DND-41 (cell line): ENCODE measurements at regions not wholly inside any gene's neighbourhood (a gene's known extent, or its start where the extent isn't known, plus 50 kb on each side); places are given as distances from the start of the nearest gene placed in this dataset.

Experiments
- ATAC-seq: fragments of 200-7000 bp; cut with Tn5 transposase; 3 replicates; pipeline ENCODE4 v1.9.1; 2021; ENCODE audit warnings: low read depth; ENCODE audit not compliant: insufficient read depth
- DNase-seq: peaks from one replicate; pipeline ENCODE4 v3.0.0-alpha.2; 2020
- H2AFZ ChIP-seq: 2 replicates; pipeline ENCODE4 v1.6.0; 2012; ENCODE audit warnings: low read depth, low read length
- H3K27ac ChIP-seq: 2 replicates; pipeline ENCODE4 v1.5.1; 2012; ENCODE audit warnings: low read length, inconsistent platforms
- H3K27me3 ChIP-seq: fragments of 200-600 bp; sonication (generic); 2 replicates; pipeline ENCODE4 v1.6.0; 2012; ENCODE audit warnings: low read length, mild to moderate bottlenecking, inconsistent platforms; ENCODE audit not compliant: insufficient read depth, poor library complexity
- H3K36me3 ChIP-seq: 2 replicates; pipeline ENCODE4 v1.5.1; 2012; ENCODE audit warnings: low read length, inconsistent platforms; ENCODE audit not compliant: insufficient read depth
- H3K4me1 ChIP-seq: 2 replicates; pipeline ENCODE4 v1.5.1; 2012; ENCODE audit warnings: mild to moderate bottlenecking, low read length; ENCODE audit not compliant: insufficient read depth
- H3K4me2 ChIP-seq: 2 replicates; pipeline ENCODE4 v1.6.0; 2012; ENCODE audit warnings: mild to moderate bottlenecking, moderate library complexity, low read length, inconsistent platforms; ENCODE audit not compliant: insufficient read depth
- H3K4me3 ChIP-seq, 2 experiments: fragments of 200-600 bp in 1 of 2; shearing (Covaris generic) in 1 of 2; 2 replicates each; pipeline ENCODE4 v1.5.1; 2012 to 2016; ENCODE audit warnings: inconsistent platforms in 2 of 2, low read length in 2 of 2, mild to moderate bottlenecking in 2 of 2, low read depth in 1 of 2, moderate library complexity in 1 of 2
- H3K79me2 ChIP-seq: 2 replicates; pipeline ENCODE4 v1.6.0; 2012; ENCODE audit warnings: low read length, inconsistent platforms; ENCODE audit not compliant: insufficient read depth
- H3K9ac ChIP-seq: 2 replicates; pipeline ENCODE4 v1.6.0; 2012; ENCODE audit warnings: low read depth, mild to moderate bottlenecking, inconsistent platforms, low read length, moderate library complexity
- H3K9me3 ChIP-seq: 2 replicates; pipeline ENCODE4 v1.5.1; 2012; ENCODE audit warnings: low read length, moderate library complexity, mild to moderate bottlenecking, inconsistent platforms; ENCODE audit not compliant: insufficient read depth, severe bottlenecking
- H4K20me1 ChIP-seq: 2 replicates; pipeline ENCODE4 v1.6.0; 2012; ENCODE audit warnings: low read length; ENCODE audit not compliant: insufficient read depth
- EZH2 ChIP-seq: IDR thresholded peaks from 3 replicates; pipeline ENCODE4 v1.6.1; 2012; ENCODE audit warnings: borderline replicate concordance, low read depth, mild to moderate bottlenecking, moderate library complexity, low read length, inconsistent platforms; ENCODE audit not compliant: severe bottlenecking
- TF ChIP-seq, protein P1 (sequence below): IDR thresholded peaks from 2 replicates; pipeline ENCODE4 v1.5.1; 2012; ENCODE audit warnings: borderline replicate concordance, low read length, moderate library complexity, mild to moderate bottlenecking; ENCODE audit not compliant: poor library complexity, severe bottlenecking; ENCODE audit errors: extremely low read depth

- H3K4me3 ChIP-seq, result no peak overlapping the region
- H2AFZ ChIP-seq, result no peak overlapping the region
- H3K4me2 ChIP-seq, result no peak overlapping the region
- peaks cover 10% of the 10 kb centered on the region for H3K4me1 ChIP-seq
- ATAC-seq (no peak), DNase-seq (no peak)
- H3K79me2 ChIP-seq, result no peaks in the 10 kb centered on the region
- H3K27me3 ChIP-seq, result no peaks in the 10 kb centered on the region
- H3K27ac ChIP-seq, result no peak overlapping the region
- H4K20me1 ChIP-seq, result no peaks in the 10 kb centered on the region
- TF ChIP-seq EZH2, result no peak
- TF ChIP-seq, protein P1, sequence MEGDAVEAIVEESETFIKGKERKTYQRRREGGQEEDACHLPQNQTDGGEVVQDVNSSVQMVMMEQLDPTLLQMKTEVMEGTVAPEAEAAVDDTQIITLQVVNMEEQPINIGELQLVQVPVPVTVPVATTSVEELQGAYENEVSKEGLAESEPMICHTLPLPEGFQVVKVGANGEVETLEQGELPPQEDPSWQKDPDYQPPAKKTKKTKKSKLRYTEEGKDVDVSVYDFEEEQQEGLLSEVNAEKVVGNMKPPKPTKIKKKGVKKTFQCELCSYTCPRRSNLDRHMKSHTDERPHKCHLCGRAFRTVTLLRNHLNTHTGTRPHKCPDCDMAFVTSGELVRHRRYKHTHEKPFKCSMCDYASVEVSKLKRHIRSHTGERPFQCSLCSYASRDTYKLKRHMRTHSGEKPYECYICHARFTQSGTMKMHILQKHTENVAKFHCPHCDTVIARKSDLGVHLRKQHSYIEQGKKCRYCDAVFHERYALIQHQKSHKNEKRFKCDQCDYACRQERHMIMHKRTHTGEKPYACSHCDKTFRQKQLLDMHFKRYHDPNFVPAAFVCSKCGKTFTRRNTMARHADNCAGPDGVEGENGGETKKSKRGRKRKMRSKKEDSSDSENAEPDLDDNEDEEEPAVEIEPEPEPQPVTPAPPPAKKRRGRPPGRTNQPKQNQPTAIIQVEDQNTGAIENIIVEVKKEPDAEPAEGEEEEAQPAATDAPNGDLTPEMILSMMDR, result no peak
- H3K36me3 ChIP-seq, result no peaks in the 10 kb centered on the region
- no peak overlapping the region for H3K9ac ChIP-seq
- H3K9me3 ChIP-seq, result no peaks in the 10 kb centered on the region
These were observed 663.6 kb upstream of the RIOK2 start for GRCh38 chr5:97846643-97847042.

DNA sequence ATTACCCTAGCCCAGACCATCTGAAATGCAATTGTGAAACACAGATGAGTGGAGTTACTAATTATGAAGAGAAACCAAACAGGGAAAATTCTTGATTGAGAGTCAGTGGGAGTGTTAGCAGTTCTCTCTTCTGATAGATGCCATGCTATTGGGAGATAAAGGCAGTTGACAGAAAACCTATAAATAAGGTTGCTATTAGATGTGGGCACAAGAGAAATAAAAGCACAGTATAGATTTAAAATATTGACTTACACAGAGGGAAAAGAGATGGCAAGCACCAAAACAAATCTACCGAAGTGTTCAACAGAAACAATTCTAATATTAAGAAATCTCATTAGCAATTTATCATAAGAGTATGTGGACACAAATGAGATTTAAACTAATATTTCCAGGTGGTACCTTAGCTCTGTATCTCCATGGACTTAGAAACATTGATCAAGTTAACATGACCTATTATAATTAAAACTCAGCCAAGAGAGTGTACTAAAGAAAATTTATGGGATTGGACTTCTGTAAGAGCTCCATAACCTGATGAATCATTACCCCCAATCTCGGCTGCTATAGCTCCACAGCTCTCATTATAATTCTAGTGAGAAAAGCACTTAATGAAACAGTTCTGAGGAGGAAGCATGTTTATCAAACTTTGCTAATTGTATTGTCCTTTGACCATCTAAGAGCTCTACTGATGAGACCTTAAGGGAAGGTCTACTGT, 665.0 kb upstream of the RIOK2 start:
- no peaks in the 10 kb centered on the region for H3K27me3 ChIP-seq
- ATAC-seq (no peak), DNase-seq (no peak)
- H3K4me3 ChIP-seq, result no peak overlapping the region
- no peaks in the 10 kb centered on the region for H3K79me2 ChIP-seq
- no peak overlapping the region for H3K27ac ChIP-seq
- H3K4me2 ChIP-seq, result no peak overlapping the region
- no peaks in the 10 kb centered on the region for H3K9me3 ChIP-seq
- no peaks in the 10 kb centered on the region; the same call in 1 of the 2 replicates for H3K4me1 ChIP-seq
- no peak for TF ChIP-seq EZH2
- TF ChIP-seq, protein P1, result no peak
- H3K9ac ChIP-seq, result no peak overlapping the region
- no peaks in the 10 kb centered on the region for H3K36me3 ChIP-seq
- H4K20me1 ChIP-seq, result no peaks in the 10 kb centered on the region
- no peak overlapping the region for H2AFZ ChIP-seq

GRCh38 chr5:97851036-97851435, 668.0 kb upstream of the RIOK2 start:
- no peak overlapping the region for H3K4me3 ChIP-seq
- ATAC-seq, result no peak

More at GRCh38 chr5:97851036-97851435, 668.0 kb upstream of the RIOK2 start:
- H3K9ac ChIP-seq, result no peak overlapping the region
- TF ChIP-seq, protein P1, result no peak
- no peak for TF ChIP-seq EZH2
- DNase-seq, result no peak
- no peak overlapping the region for H3K4me2 ChIP-seq
- no peak overlapping the region for H2AFZ ChIP-seq
- H3K9me3 ChIP-seq, result no peaks in the 10 kb centered on the region
- H3K27me3 ChIP-seq, result no peaks in the 10 kb centered on the region
- H3K79me2 ChIP-seq, result no peaks in the 10 kb centered on the region
- H3K27ac ChIP-seq, result no peak overlapping the region
- no peaks in the 10 kb centered on the region for H4K20me1 ChIP-seq
- H3K4me1 ChIP-seq, result no peaks in the 10 kb centered on the region
- H3K36me3 ChIP-seq, result no peaks in the 10 kb centered on the region
